ENCODE measurements at regions not wholly inside any gene's neighbourhood (a gene's known extent, or its start where the extent isn't known, plus 50 kb on each side); places are given as distances from the start of the nearest gene placed in this dataset.
"Not testable (repeated sequence)": the region's sequence is repeated elsewhere in the genome, so short reads cannot be mapped to it uniquely, and the experiment has no call there.

DNA sequence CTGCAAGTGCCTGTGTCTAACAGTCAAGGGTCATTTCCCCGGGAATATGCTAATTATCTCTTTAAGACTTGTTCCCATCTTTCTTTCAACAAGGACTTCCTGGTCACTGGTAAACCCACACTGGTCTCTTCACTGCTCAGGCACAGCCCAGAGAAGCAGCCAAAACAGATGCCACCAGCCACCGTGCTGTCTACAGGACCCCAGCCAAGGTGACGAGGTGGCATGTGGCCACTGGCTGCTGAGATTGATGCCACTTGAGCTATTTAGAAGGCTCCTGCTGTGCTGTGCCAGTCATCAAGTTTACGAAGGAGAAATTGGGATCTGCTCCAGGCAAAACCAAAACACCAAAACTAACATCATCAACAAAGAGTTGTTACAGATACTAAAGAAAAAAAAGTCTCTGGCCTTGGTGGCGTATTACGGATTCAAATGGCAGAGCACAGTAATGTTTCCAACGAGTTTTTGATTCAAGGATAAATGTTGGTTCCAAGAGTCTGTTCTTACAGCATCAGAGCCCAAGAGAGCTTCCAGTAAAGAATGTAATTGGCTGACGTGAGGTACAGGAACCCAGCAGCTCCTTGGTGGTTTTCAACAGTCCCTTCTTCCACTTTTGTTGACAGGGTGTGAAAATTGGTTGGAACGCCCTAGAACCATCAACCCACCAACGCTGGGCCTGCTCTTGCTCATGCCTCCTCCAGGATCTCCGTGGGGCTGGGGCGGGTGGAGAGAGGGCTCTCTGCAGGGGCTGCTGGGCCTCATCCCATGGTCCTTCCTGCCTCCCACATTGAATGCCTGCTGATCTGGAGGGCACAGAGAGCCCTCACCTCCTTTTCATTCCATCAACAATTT, 63.7 kb upstream of the ZCCHC2 start:
- no peak for DNase-seq
- TF ChIP-seq POLR2A (IDR thresholded peaks at IDR 0.05; ENCODE audit: low read length) (no peak), GATA1 (IDR thresholded peaks at IDR 0.05; ENCODE audit: low read depth, low read length) (no peak)

DNA sequence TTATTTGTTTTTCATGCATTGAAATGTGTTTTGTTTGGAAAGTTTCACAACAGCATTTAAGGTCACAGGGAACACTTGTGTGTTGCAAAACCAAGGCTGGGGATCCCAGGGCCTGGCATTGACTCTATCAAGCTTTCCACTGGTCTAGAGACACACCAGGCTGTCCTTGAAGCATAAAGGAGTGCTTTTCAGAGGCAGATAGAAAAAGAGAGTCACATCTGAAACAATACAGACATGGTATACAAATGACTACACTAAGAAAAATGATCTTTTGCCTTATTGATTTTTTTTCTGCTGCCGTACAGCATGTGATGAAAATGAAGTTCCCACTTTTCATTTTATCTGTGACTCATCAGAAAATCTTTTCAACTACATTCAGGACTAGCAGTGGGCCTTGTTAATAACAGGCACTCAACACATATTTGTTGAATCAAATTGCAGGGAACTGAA, 61.9 kb upstream of the ZCCHC2 start:
- TF ChIP-seq GATA1 (IDR thresholded peaks at IDR 0.05; ENCODE audit: low read depth, low read length) (no peak), POLR2A (IDR thresholded peaks at IDR 0.05; ENCODE audit: low read length) (no peak)
- DNase-seq, result no peak

- DNase-seq, result no peak
- no peak for TF ChIP-seq GATA1 (IDR thresholded peaks at IDR 0.05; ENCODE audit: low read depth, low read length)
- no peak for TF ChIP-seq POLR2A (IDR thresholded peaks at IDR 0.05; ENCODE audit: low read length)
These were observed 61.2 kb upstream of the ZCCHC2 start for GRCh38 chr18:62461591-62461990.

GRCh38 chr18:62464266-62464665, 58.6 kb upstream of the ZCCHC2 start:
- no peak for DNase-seq
- no peak for TF ChIP-seq GATA1 (IDR thresholded peaks at IDR 0.05; ENCODE audit: low read depth, low read length)
- TF ChIP-seq POLR2A (IDR thresholded peaks at IDR 0.05; ENCODE audit: low read length), result no peak

- DNase-seq, result not testable (repeated sequence)
These were observed 53.7 kb upstream of the ZCCHC2 start for GRCh38 chr18:62469131-62469530.
